ENCODE measurements at regions not wholly inside any gene's neighbourhood (a gene's known extent, or its start where the extent isn't known, plus 50 kb on each side); places are given as distances from the start of the nearest gene placed in this dataset.

GRCh38 chr5:106420102-106420501, 1250.6 kb downstream of the EFNA5 start:
- POLR2A ChIA-PET, result no interaction called here
- no peaks in the 10 kb centered on the region for H3K4me1 ChIP-seq (ENCODE audit: control insufficient read depth in 1 of 2, insufficient read depth in 2 of 2, low read length in 2 of 2)
- no peak overlapping the region for H3K4me2 ChIP-seq (ENCODE audit: low read length)
- no peaks in the 10 kb centered on the region for H3K79me2 ChIP-seq (ENCODE audit: insufficient read depth, low read length)
- no peak overlapping the region for H3K27ac ChIP-seq (ENCODE audit: low read depth, low read length)
- CTCF ChIA-PET, result no interaction called here
- H3K9me3 ChIP-seq (ENCODE audit: control insufficient read depth in 1 of 2, insufficient read depth in 1 of 2, low read depth in 1 of 2, low read length in 2 of 2), result no peaks in the 10 kb centered on the region; a peak in 1 of 4 replicates
- no peaks in the 10 kb centered on the region for H3K9me2 ChIP-seq (ENCODE audit: insufficient read depth)
- ATAC-seq (no peak), DNase-seq (ENCODE audit: low read depth, low spot score) (no peak)
- H2AFZ ChIP-seq (ENCODE audit: low read depth, low read length, poor library complexity, severe bottlenecking), result no peak overlapping the region
- no peaks in the 10 kb centered on the region for H3K27me3 ChIP-seq (ENCODE audit: insufficient read depth, low read length)
- no peaks in the 10 kb centered on the region for H4K20me1 ChIP-seq (ENCODE audit: insufficient read depth)
- no TSS peak for BruUV-seq (replicated peaks)
- intact Hi-C loops (cut with micrococcal nuclease), result no loop called here
- H3K4me3 ChIP-seq (replicated peaks in 1 of 2; ENCODE audit: low read depth in 1 of 2, low read length in 2 of 2), result no peak overlapping the region
- RAD21 ChIA-PET (ENCODE audit: low non-redundant PET in 1 of 2, low total read pairs in 2 of 2, uncharacterized antibody in 2 of 2, unreplicated experiment in 2 of 2), result no interaction called here
- no peaks in the 10 kb centered on the region for H3K36me3 ChIP-seq (ENCODE audit: control insufficient read depth in 1 of 2, insufficient read depth in 2 of 2, low read length in 2 of 2)
- no peak overlapping the region for H3K9ac ChIP-seq (ENCODE audit: low read length)
- TF ChIP-seq REST (IDR thresholded peaks at IDR 0.05; ENCODE audit: low read depth) (no peak), YY1 (IDR thresholded peaks at IDR 0.05; ENCODE audit: extremely low read depth, insufficient replicate concordance, low read depth, low read length) (no peak), ELF1 (IDR thresholded peaks at IDR 0.05; ENCODE audit: borderline replicate concordance, low read depth) (no peak), CBX3 (IDR thresholded peaks at IDR 0.05; ENCODE audit: low read depth) (no peak), CEBPB (IDR thresholded peaks at IDR 0.05; ENCODE audit: low read depth) (no peak), ZFX (IDR thresholded peaks at IDR 0.05) (no peak), TCF7L2 (IDR thresholded peaks at IDR 0.05; ENCODE audit: borderline replicate concordance, extremely low read depth, insufficient read depth, insufficient read length) (no peak), EZH2phosphoT487 (IDR thresholded peaks at IDR 0.05; ENCODE audit: borderline replicate concordance) (no peak), SP1 (IDR thresholded peaks at IDR 0.05; ENCODE audit: low read depth) (no peak), SIN3A (IDR thresholded peaks at IDR 0.05; ENCODE audit: low read depth) (no peak), MAX (IDR thresholded peaks at IDR 0.05) (no peak), EGR1 (IDR thresholded peaks at IDR 0.05; ENCODE audit: low read depth) (no peak), FOSL1 (IDR thresholded peaks at IDR 0.05; ENCODE audit: low read depth) (no peak), ATF3 (IDR thresholded peaks at IDR 0.05) (no peak), SRF (IDR thresholded peaks at IDR 0.05; ENCODE audit: low read depth) (no peak), EZH2 (IDR thresholded peaks at IDR 0.05) (no peak), POLR2AphosphoS5 (IDR thresholded peaks at IDR 0.05; ENCODE audit: low read depth, low read length) (no peak), POLR2A (IDR thresholded peaks at IDR 0.05; ENCODE audit: borderline replicate concordance, extremely low read depth, insufficient read depth, insufficient read length) (no peak)

Measured in HCT116 (cell line).